ENCODE measurements at regions not wholly inside any gene's neighbourhood (a gene's known extent, or its start where the extent isn't known, plus 50 kb on each side); places are given as distances from the start of the nearest gene placed in this dataset.

DNA sequence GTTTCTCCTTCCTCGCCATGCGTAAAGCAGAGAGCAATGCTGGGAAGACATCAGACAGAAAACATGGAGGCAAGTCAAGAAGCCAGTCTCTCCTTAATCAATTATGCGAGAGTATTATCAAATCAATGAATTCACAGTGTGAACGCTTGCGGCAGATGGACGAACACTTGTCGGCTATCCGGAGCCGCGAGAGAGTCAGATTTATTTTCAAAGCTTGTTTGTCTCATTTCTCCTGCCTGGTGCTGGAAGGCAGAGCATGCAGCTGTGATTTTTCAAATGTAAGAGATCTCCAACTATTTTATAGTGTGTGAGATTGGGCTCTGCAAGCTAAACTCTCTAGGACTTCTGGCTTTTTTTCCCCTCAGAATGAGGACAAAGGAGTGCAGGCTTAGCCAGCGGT, 252.3 kb downstream of the SNX10 start:
- H3K27me3 ChIP-seq (ENCODE audit: insufficient read depth, low read depth): no peaks in the 10 kb centered on the region
- H2AFZ ChIP-seq: no peak overlapping the region
- no peaks in the 10 kb centered on the region for H4K20me1 ChIP-seq (ENCODE audit: insufficient read depth)
- CTCF ChIA-PET: interaction anchor here (0.6 kb wide), 1 partner anchor 15 kb away, joined by 3 read pairs; no protein-coding TSS in a partner anchor
- no peak overlapping the region for H3K4me2 ChIP-seq
- H3K4me1 ChIP-seq (replicated peaks; ENCODE audit: insufficient read depth): peaks cover 11% of the 10 kb centered on the region
- H3K79me2 ChIP-seq (ENCODE audit: low read depth): no peaks in the 10 kb centered on the region
- no peaks in the 10 kb centered on the region; the same call in 1 of the 2 replicates for H3K36me3 ChIP-seq (ENCODE audit: low read depth)
- H3K9me3 ChIP-seq (ENCODE audit: insufficient read depth, low read depth): peaks cover 17% of the 10 kb centered on the region; the same call in 1 of the 2 replicates
- DNase-seq: no peak
- peaks cover 7% of the 10 kb centered on the region; the same call in 1 of the 2 replicates for H3F3A ChIP-seq (ENCODE audit: insufficient read depth, low read depth)
- intact Hi-C loops (cut with micrococcal nuclease; ENCODE audit: unreplicated experiment): no loop called here
- BruUV-seq (replicated peaks): no TSS peak
- H3K27ac ChIP-seq: no peak overlapping the region
- no peak for TF ChIP-seq EZH2 (IDR thresholded peaks at IDR 0.05; ENCODE audit: low read depth)
- TF ChIP-seq, protein P1, sequence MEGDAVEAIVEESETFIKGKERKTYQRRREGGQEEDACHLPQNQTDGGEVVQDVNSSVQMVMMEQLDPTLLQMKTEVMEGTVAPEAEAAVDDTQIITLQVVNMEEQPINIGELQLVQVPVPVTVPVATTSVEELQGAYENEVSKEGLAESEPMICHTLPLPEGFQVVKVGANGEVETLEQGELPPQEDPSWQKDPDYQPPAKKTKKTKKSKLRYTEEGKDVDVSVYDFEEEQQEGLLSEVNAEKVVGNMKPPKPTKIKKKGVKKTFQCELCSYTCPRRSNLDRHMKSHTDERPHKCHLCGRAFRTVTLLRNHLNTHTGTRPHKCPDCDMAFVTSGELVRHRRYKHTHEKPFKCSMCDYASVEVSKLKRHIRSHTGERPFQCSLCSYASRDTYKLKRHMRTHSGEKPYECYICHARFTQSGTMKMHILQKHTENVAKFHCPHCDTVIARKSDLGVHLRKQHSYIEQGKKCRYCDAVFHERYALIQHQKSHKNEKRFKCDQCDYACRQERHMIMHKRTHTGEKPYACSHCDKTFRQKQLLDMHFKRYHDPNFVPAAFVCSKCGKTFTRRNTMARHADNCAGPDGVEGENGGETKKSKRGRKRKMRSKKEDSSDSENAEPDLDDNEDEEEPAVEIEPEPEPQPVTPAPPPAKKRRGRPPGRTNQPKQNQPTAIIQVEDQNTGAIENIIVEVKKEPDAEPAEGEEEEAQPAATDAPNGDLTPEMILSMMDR (conservative IDR thresholded peaks at IDR 0.05): no peak
- H3K9me2 ChIP-seq (ENCODE audit: insufficient read depth): no peaks in the 10 kb centered on the region
- POLR2A ChIA-PET (ENCODE audit: unreplicated experiment): no interaction called here
- no peak overlapping the region for H3K4me3 ChIP-seq

DNA sequence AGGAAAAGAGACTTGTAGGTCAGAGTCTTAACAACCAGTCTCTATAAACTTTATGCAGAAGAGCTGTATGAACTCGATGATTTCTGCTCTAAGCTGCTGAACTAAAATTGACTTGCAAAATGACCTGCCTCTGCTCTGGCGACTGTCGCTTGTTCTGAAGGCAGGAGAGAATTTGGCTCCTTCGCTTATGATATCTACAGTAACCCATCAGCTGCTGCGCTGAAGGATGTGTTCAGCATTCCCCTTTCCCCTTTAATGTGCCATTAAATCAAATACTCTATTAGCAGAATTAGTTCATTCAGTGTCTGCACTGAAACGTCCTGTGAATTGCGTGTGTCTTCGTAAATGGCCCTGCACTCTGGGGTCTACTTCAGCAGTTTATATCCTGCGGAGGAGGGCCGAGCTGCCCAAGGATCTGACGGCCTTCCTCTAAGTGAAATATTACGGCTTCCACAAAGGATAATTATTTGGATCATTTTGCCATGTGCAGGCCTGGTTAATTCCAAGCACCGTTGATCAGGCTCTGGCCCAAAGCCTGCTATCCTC, 254.9 kb downstream of the SNX10 start:
- Histone ChIP-seq H2AFZ (no peak overlapping the region), H3K9me2 (ENCODE audit: insufficient read depth) (no peaks in the 10 kb centered on the region), H3K27ac (no peak overlapping the region), H3F3A (ENCODE audit: insufficient read depth, low read depth) (peaks cover 26% of the 10 kb centered on the region), H3K27me3 (ENCODE audit: insufficient read depth, low read depth) (no peaks in the 10 kb centered on the region), H3K4me2 (no peak overlapping the region), H3K36me3 (ENCODE audit: low read depth) (no peaks in the 10 kb centered on the region; the same call in 1 of the 2 replicates), H3K4me1 (replicated peaks; ENCODE audit: insufficient read depth) (peaks cover 32% of the 10 kb centered on the region), H4K20me1 (ENCODE audit: insufficient read depth) (no peaks in the 10 kb centered on the region), H3K79me2 (ENCODE audit: low read depth) (no peaks in the 10 kb centered on the region), H3K4me3 (no peak overlapping the region), H3K9me3 (ENCODE audit: insufficient read depth, low read depth) (peaks cover 17% of the 10 kb centered on the region; the same call in 1 of the 2 replicates)
- no peak for DNase-seq
- BruUV-seq (replicated peaks): no TSS peak
- intact Hi-C loops (cut with micrococcal nuclease; ENCODE audit: unreplicated experiment): no loop called here
- ChIA-PET POLR2A (ENCODE audit: unreplicated experiment) (interaction anchor here (0.7 kb wide), 1 partner anchor 10 kb away, joined by 10 read pairs; no protein-coding TSS in a partner anchor), CTCF (interaction anchor here (0.7 kb wide), 1 partner anchor 49 kb away, joined by 3 read pairs; no protein-coding TSS in a partner anchor)
- TF ChIP-seq, protein P1 (conservative IDR thresholded peaks at IDR 0.05): no peak
- no peak for TF ChIP-seq EZH2 (IDR thresholded peaks at IDR 0.05; ENCODE audit: low read depth)

DNA sequence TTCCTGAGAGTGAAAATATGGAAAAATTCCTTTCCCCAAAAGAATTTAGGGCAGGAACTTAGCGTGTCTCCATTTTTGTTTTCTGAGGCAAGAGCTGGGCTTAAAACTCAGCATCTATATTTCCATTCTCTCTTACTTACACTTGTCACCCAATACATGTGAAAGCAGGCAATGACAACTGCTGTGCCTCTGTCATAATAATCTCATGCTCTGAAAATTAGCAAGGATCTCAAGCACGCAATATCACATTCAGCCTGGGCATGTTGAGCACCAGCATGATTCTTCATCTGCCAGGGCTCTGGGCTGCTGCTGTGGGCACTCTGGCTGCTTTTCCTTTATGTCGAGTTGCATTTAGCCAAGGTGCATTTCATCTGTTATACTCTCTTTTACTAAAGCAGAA, 255.5 kb downstream of the SNX10 start:
- no peaks in the 10 kb centered on the region for H3K9me2 ChIP-seq (ENCODE audit: insufficient read depth)
- H3K9me3 ChIP-seq (ENCODE audit: insufficient read depth, low read depth): peaks cover 17% of the 10 kb centered on the region; the same call in 1 of the 2 replicates
- H3K79me2 ChIP-seq (ENCODE audit: low read depth): no peaks in the 10 kb centered on the region
- ChIA-PET CTCF (no interaction called here), POLR2A (ENCODE audit: unreplicated experiment) (no interaction called here)
- DNase-seq: no peak
- no peak overlapping the region for H3K4me2 ChIP-seq
- TF ChIP-seq, protein P1 (conservative IDR thresholded peaks at IDR 0.05): no peak
- no peak for TF ChIP-seq EZH2 (IDR thresholded peaks at IDR 0.05; ENCODE audit: low read depth)
- H3K4me1 ChIP-seq (replicated peaks; ENCODE audit: insufficient read depth): peaks cover 32% of the 10 kb centered on the region
- BruUV-seq (replicated peaks): no TSS peak
- no peaks in the 10 kb centered on the region; the same call in 1 of the 2 replicates for H3K36me3 ChIP-seq (ENCODE audit: low read depth)
- no peak overlapping the region for H2AFZ ChIP-seq
- no peaks in the 10 kb centered on the region for H3K27me3 ChIP-seq (ENCODE audit: insufficient read depth, low read depth)
- H3K4me3 ChIP-seq: no peak overlapping the region
- H3F3A ChIP-seq (ENCODE audit: insufficient read depth, low read depth): peaks cover 26% of the 10 kb centered on the region
- no peak overlapping the region for H3K27ac ChIP-seq
- no peaks in the 10 kb centered on the region for H4K20me1 ChIP-seq (ENCODE audit: insufficient read depth)
- intact Hi-C loops (cut with micrococcal nuclease; ENCODE audit: unreplicated experiment): no loop called here
